Activated T-cell treated with anti-CD3 and anti-CD28 coated beads for 48 hours (primary cell): ENCODE measurements at regions not wholly inside any gene's neighbourhood (a gene's known extent, or its start where the extent isn't known, plus 50 kb on each side); places are given as distances from the start of the nearest gene placed in this dataset.

ENCODE experiments used
- DNase-seq: peaks from one replicate; pipeline ENCODE4 v3.0.0-alpha.2; 2020; ENCODE audit warnings: low read depth

DNA sequence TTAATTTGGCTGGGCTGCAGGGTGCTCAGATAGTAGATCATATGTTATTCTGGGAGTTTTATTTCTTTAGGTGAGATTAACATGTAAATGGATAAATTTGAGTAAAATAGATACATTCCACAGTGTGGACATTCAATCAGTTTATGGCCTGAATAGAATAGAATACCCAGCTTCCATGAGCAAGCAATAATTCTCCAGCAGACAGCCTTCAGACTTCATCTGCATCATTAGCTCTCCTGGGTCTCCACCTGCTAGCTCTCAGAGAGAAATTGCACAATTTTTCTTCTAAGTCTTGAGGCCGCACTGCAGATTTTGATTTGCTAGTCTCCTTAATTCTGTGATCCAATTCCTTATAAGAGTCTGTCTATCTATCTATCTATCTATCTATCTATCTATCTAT lies 420.3 kb upstream of the BOD1L1 start:
- no peak for DNase-seq

DNA sequence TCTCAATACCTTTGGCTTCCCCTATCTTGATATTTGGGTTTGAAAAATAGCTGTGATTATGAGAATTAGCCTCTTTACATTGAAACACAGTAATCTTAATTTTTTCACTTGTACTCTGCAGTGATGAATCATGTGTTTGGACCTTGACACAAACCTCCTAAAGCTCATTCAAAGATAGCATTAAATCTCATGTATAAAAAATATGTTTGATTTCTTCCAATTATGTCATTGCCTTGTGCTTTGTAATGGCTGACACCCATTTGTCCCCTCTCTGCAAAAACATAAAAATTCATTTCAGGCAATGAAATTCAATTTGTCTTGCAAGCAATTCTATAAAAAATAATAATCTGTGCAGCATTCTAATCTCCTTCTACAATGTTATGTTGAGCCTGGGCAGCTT lies 422.4 kb upstream of the BOD1L1 start:
- DNase-seq = no peak

DNA sequence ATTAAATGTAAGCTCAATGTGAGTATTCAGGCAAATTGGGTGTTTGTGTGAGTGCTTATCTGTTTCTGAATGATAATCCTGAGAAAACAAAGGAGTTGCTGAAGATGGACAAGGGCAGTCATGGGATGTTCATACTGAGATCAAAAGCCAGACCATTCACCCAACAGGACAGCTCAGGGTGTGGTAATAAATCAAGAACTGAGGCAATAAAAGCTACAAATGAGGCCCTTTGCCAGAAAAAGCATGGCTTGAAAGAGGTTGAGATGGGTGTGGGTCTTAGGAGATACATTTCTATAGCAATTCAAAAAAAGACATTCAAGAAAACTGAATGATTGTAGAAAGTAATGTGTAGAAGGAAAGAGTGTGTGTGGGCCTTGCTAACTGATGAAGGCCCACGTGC lies 425.8 kb upstream of the BOD1L1 start:
- no peak for DNase-seq

DNA sequence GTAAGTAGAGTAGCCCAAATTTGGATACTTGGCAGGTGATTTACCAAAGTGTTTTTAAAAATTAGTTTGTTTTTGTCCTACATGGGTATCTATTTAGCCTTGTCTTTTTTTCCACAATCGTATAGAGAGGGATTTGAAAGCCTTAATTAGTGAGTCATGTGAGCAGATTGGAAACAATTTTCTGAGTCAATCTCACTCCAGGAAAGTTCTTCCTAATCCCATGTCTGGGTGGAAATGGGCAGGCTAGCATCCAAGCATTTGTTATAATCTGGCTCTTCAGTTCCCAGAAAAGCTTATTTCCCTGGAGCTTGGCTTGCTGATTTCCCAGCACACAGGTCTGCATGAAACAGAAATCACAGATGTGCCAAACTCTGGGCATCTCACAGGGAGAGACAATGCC lies 426.9 kb upstream of the BOD1L1 start:
- no peak for DNase-seq

DNA sequence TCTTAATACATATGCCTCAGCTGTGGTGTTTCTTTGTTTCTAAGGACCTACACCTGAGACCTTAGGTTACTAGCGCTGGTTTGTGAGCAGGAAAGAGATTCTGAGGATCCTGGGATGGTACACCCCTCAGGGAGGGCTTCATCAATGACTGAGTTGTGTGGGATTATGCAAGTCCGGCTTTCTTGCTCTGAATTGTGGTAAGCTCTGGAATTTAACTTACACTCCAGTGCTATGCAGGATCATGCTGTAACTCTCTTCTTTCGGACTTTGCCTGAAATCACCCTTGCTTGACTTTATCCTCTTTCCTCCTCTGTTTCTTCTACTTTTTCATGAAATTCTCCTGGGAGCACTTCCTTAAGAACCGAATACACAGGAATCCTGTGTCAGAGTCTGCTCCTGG lies 431.5 kb upstream of the BOD1L1 start:
- no peak for DNase-seq

DNA sequence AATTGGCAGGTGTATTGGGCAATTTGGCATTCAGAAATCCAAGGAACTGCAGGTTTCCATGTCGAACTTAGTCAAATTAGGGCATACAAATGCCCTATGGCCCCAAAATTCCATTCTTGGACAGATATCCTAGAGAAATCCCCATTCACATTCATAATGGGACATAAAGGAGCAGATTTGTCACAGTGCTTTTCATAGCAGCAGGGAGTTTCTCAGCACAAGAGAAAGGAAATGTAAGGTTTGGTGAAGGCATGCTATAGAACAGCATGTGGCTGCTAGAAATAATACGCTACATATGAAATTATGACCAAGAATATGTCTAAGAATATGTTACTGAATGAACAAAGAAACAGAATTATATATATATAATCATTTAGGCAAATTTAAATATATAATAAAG lies 437.5 kb upstream of the BOD1L1 start:
- DNase-seq = no peak

DNA sequence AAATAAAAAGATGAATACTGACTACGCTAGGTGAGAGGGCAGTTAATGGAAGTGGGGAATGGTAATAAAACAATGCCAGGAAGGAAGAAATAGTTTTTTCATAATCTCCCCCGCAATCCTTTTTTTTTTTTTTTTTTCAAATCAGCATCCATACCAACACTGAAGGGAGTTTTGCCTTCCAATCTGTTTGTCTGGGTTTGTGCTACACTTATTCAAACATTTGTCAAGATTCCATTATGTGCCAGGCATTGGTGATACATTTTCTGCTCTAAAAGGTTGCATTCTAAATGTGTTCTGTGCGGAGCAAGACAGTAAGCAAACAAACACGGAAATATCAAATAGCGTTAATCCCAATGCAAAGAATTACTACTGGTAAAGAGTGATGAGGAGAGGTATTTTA lies 437.9 kb upstream of the BOD1L1 start:
- DNase-seq = no peak

DNA sequence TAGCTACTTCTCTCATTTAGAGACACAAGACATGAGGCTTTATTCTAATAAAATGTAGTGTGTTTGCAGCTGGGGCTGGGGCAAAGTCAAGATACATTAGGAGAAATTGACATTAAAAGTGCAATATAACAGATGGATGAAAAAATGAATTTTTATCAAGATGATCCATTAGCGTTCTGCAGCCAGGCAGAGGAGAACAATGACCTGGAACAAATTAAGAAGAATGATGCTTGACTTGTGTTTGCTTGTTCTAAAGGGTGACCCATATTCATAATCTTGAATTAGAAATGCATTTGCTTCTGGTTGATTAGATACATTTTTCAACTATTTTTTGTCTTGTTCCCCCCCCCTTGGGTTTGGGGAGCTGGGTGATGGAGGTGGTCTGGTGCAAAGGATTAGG lies 439.5 kb upstream of the BOD1L1 start:
- no peak for DNase-seq

DNA sequence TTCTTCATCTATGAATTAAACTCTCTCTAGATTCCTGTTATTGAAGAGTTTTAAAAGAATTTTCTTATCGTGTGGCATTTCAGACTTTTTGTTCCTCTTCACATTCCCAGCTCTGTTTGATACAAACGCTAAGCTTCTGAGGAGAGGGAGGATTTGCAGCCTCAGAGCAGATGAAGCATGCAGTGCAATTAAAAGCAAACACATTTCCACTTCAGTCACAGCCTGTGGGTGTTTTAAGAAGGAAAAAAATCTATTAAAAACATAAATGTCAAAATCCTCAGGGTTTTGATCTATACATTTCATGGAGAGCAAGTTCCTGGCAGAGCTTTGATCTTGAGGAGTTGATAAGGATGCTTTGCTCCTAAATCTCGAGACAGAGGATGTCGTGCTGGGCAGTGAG lies 442.4 kb upstream of the BOD1L1 start:
- DNase-seq = no peak

DNA sequence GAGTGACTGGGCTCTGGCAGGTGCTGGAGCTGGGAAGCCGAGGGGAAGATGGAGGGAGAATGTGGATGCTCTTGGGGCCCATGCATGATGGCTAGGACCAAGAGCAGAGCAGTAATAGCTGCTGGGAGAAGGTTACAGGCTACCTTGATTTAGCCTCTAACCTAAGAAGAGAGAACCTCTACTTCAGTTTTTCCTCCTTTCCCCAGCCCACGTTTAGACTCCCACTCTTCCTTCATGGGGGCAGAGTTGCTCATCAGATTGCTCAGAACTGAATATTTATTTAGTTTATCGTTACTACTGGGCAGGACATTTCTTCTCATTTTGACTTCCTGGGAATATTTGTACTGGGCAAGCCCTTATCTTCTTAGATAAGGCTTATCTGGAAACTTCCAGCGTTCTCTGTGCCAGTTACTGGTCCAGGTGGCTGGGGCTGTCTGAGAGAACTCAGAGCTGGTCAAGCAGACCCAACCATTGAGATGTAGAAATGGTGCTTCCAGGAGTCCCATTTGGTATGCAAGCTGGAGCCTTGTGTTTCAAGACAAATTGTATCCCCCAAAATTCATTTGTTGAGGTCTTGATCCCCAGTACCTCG lies 442.9 kb upstream of the BOD1L1 start:
- DNase-seq = no peak

DNA sequence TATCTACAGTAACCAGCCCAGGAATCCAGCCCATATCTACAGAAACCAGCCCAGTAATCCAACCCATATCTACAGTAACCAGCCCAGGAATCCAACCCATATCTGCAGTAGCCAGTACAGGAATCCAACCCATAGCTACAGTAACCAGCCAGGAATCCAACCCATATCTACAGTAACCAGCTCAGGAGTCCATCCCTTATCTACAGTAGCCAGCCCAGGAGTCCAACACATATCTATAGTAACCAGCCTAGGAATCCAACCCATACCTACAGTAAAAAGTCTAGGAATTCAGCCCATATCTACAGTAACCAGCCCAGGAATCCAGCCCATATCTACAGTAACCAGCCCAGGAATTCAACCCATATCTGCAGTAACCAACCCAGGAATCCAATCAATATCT lies 445.0 kb upstream of the BOD1L1 start:
- DNase-seq = no peak

DNA sequence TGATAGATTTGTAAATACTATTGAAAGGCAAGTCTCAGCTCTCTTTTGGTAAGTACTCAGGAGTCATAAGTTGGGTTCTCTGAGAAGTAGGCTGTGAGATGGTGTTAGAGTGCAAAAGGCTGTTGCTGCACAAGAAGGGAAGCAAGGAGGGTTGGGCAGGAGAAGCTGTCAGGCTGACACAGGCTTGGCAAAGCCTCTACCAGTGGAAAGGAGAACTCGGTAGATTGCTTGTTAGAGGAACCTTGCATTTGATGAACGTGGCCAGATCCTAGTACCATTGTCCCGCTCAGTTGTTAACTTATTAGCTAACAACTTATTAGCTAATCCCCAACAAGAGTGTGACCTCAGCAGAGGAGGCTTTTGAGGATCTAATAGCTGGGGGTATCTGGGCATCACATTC lies 449.3 kb upstream of the BOD1L1 start:
- no peak for DNase-seq

DNA sequence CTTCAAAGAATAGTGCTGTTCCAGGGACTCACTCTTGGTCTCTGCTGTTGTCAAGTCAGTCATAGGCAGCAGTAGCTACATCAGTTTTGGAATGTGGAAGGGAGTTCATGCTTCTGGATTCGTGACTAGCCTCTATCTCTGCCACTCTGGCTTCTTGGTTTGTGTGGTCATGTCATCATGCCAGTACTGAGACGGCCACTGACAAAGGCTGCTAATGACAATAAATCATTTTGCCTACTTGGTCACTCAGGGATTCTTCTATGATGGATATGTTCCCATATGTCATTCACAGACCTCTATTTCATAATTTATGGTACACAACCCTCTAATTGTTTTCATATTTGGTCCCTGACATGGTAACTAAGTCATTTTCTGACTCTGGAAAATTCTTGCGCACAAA lies 450.8 kb upstream of the BOD1L1 start:
- DNase-seq = no peak

DNA sequence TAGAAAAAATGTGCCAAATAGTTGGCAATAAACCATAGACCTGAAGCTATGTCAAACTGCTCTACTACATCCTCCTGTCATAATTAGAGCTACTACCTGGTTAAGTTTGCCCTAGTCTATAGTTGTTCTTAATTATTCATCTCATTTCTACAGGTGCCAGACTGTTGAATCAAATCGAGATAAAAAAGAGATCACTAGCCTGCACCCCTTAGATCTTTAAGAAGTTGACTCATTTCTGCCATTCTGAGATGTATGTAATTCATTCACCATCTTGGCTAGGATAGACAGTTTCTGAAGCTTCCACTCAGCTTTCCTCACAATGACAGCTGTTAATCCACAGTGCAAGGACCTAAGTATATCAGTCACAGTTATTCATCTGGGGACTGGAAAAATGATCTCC lies 452.1 kb upstream of the BOD1L1 start:
- no peak for DNase-seq

DNA sequence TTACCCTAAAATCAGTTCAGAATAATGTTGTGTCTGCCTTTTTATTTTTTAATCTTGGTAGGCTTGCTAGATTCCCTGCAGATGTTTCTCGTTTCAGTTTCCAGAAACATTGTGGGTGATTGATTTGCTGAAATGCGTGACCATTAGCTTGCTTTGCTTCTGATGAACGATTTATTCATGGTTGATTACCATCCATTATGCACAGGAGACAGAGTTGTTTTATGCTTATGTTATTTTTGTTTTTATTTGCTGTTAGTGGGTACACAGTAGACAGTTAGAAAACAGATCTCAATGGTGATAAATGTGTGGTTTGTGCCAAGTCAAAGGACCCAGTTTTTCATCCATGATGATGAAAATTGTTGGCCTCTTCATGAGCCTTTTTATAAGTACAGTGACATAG lies 455.6 kb upstream of the BOD1L1 start:
- no peak for DNase-seq

DNA sequence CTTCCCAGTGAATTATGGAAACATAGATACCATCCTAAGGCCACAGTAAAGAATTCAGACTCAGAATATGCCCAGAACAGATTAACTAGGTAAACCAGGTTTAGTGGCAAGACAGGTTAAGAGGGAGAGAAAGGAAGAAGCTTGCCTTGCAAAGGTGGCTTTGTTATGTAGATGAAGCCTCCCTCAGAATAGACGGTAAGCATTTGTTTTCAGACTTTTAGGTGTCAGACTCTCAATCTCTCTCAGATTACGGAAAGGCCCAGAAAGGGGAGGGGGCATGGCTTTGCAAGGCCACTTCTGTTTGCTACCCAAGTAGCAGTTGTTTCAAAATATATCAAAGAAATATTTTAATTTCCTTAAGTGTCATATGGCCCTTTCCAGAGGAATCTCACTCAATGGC lies 457.1 kb upstream of the BOD1L1 start:
- no peak for DNase-seq

DNA sequence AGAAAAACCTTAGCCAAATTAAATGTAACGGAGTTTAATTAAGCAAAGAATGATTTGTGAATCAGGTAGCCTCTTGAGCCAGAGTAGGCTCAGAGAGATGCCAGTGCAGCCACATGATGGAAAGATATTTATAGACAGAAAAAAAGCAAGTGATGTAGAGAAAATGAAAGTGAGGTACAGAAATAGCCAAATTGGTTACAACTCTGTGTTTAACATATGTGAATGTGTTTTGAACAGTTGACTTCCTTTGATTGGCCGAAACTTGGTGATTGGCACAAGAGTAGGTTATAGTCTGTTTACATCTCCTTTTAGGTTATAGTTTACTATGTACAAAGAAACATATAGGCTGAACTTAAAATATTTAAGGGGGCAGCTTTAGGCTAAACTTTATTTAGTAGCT lies 459.9 kb upstream of the BOD1L1 start:
- DNase-seq = no peak

DNA sequence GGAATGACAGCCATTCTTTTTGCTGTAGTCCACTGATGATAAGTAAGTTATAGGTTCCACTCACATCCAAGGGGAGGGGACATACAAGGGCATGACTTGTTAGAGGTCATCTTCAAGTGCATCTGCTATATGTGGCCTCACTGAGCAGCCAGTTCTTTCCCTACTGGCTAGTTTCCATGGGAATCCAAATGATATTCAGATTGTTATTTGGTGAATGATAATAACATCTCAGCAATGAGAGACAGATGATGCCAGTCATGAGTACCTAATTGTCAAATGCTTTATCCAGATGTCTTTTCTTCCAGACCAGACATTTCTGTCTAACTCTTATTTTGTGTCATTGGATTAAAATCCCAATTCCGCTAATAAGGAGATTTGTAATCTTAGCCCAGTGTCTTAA lies 460.4 kb upstream of the BOD1L1 start:
- no peak for DNase-seq

DNA sequence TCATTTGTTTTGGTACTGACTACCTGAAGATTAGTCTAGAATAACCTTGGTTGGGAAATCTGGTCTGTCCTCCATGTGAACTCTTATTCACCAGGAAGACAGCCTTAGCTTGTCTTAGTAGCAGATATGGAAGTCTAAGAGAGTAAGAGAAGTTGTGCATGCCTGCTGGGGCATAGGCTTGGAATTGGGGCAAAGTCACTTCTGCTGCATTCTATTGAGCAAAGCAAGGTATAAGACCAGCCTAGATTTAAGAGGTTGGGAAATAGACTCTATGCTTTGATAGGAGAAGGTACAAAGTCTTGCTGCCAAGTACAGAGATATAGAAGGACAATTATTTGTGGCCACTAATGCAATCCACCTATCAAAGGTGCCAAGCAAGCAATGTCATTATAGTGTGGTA lies 464.0 kb upstream of the BOD1L1 start:
- DNase-seq = no peak

DNA sequence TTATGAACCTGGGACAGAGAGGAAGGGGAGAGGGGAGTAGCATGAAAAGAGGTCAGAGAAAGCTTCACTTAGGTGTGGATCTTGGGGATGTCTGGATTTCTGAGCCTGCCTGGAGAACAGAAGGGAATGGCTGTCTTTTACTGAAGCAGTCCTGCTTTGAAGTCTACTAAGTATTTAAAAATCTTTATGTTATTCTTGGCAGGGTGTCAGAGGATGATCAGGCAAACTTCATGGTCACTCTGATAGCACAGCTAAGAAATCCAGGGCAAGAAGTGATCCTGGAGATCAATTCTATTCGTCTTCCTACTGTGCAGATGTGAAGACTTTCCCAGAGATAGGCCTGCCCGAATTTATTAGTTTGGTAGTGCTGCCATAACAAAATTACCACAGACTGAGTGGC lies 464.4 kb upstream of the BOD1L1 start:
- no peak for DNase-seq

DNA sequence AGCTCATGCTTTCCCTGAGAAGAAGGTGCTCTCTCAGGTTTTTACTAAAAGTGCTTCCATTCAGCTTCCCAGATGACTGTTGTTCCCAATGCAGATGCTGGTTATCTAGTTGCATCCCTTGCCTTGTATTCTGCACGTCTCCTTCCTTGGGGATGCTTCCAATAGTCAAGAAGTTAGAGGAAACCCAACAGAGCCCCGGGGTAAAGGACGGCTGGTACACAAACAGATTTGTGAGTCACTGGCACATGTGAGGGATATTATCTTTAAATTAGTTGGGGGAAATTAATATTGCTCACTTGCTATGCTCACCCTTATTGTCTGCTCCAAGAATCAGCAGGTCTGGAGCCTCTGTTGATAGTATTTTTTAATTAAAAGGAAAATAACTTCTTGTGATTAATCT lies 465.2 kb upstream of the BOD1L1 start:
- no peak for DNase-seq

DNA sequence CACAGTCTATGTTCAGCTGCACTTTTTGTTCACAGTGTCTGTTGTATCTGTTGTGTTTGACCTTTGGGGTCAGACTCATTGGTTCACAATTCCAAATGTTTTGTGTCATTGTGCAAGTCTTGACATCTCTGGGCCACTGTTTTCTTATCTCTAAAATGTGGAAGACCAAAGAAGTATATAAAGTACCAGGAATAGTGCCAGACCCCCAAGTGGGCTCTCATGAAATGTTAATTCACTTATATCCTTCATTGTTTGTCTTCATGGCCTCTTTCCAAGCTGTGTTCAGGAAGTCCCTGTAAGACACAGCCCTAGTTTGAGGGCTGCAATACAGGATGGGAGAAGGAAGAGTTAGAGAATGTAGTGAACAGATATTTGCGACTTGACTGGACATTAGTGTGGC lies 468.3 kb upstream of the BOD1L1 start:
- DNase-seq = no peak

DNA sequence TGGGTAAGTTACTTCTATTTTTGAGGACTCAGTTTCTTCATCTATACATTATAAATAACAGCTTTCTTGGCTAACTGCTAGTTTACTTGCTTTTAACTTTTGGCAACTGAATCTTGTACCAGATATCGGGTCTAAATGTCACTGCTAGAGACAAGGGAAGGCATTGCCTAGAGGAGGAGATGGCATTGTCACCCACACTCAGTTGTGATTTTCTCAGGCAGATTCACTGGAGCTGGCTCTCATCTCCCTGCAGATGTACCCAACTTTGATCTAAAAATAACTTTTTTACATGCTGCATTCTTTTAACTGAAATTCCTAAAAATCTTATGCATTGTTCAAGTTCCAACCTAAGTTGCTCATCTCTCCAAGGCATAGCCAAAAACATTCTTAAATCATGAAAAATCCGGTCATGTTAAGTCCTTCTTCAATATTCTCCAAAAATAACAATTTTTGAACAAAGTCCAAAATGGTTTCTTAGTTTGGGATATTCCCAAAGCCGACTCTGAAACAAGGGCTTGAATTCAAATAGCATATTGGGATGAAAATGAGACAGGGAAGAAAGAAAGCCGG lies 469.0 kb upstream of the BOD1L1 start:
- no peak for DNase-seq

DNA sequence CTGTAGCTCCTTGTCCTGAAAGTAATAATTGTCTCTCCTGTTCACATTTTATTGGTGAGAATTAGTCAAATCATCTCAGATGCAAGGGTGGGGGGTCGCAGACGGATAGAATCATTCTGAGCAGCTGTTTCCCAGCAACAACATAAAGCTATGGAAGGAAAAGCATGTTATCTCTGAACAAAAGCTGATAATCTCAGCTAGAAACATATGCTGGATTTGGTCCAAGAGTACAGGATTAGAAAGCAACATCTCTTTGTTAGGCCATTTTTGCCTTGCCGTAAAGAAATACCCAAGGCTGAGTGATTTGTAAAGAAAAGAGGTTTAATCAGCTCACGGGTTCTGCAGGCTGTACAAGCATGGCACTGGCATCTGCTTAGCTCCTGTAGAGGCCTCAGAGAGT lies 472.8 kb upstream of the BOD1L1 start:
- DNase-seq = no peak

DNA sequence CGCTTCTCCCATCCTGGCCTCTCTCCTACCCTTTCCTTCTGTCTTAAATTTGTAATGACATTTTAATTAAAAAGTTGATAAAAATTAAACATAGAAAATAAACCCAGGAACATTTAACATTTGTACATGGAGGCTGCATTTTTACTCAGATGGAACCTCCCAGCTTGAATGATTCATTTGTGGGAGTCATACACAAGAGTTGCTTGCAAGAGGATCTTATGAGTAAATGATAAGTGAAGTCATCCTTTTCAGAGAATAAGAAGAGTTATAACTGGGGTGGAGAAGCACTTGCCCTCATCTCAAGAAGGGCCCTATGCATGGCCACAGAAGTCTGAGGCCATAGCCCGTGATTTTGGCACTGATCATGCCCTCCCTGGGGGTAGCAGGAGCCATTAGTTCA lies 482.9 kb upstream of the BOD1L1 start:
- DNase-seq = no peak
